Activated effector memory CD4-positive, alpha-beta T cell treated with Interleukin-2 at 50 U/mL for 16 hours (primary cell): ENCODE measurements at regions not wholly inside any gene's neighbourhood (a gene's known extent, or its start where the extent isn't known, plus 50 kb on each side); places are given as distances from the start of the nearest gene placed in this dataset.

Source experiments
- DNase-seq: peaks from one replicate; pipeline ENCODE4 v3.0.0-alpha.2; 2020

DNA sequence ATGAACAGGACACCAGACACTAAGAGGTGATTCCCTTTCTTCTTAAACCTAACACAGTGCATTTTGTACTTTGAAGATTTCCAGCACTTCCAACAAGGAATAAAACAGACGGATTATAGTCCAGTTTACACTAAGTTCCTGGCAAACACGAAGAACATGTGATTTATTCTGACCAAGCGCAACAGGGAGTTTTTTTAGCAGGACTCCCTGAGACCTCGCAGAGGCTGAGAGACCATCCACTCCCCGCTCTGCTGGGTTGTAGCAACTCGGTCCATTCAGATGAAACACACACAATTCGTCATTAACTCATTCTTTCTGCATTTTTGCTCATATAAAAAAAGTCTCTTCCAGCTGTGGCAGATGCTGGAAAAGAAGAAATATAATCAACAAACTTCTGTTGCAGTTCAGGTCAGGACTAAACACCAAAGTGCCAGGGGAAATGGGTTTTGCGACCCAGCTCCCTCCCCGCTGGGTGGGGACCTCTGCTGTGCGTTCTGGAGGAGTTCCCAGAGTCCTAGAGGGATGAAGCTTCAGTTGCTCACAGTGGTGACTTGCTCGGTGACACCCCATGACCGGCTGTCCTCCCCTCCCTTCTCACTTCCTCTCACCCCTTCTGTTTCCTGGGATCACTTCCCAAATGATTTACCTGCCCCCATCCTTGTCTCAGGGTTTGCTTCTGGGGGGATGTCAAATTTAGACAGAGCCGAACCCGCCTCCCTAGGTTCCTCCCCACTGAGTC is 52.5 kb downstream of the KCNF1 start:
- no peak for DNase-seq

DNA sequence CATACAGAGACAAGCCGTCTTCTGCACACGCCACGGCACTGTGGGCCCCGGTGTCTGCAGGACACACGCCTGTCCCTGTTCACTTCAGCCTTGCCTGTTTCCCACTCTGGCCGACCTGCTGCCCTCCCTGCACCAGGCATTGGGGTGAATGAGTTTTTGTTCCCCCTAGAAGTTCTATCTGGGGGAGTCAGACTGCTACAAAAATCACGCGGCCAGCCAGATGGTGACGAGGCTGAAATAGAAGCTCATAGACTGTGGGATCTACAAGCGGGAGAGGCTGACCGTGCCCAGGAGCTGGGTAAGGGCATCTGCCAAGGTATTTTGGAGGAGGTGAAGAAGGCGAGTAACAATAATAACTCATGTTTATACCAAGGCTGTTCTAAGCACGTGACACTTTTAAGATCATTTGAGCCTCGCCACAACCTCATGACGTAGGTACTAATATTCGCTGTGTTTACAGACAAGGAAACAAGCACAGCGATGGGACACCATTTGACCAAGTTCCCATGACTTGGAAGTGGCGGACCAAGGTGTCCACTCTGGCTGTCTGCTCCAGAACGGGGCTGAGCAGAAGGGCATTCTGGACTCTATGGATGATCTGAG is 53.6 kb downstream of the KCNF1 start:
- DNase-seq = no peak

DNA sequence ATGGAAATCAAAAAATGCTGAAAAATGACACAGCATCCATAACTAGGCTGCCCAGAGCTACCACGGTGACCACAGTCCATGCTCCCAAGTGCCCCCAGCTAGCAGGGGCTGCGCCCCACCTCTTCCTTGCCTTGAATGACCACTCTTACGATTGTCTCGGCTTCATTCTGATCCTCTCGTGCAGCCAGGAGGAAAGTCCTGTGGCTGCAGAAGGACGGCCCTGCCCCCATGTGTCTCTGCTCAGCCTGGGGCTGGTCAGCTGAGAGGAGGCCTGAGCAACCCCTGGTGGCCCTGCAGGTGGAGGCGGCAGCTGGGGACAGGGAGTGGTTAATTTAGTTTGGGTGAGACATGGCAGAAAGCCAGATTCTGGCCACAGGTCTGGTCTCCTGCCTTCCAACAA is 54.3 kb downstream of the KCNF1 start:
- DNase-seq = no peak

DNA sequence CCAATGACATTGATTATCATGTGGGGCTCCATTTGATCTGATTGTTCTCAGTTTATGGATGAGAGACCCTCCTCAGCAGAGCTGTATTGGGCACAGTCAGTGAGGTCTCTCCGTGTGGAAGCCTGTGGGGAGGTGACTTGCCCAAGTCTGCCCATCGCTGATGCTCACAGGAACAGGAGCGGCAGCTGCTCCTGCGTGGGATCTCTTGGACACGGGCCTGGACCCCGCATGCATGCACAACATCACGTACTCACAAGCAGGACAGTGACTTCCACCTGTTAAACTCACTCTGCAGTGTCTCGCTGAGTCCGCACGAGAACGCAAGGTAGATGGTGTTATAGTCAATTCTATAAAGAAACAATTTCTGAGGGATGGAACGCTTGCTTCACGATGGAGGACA is 55.0 kb downstream of the KCNF1 start:
- no peak for DNase-seq

DNA sequence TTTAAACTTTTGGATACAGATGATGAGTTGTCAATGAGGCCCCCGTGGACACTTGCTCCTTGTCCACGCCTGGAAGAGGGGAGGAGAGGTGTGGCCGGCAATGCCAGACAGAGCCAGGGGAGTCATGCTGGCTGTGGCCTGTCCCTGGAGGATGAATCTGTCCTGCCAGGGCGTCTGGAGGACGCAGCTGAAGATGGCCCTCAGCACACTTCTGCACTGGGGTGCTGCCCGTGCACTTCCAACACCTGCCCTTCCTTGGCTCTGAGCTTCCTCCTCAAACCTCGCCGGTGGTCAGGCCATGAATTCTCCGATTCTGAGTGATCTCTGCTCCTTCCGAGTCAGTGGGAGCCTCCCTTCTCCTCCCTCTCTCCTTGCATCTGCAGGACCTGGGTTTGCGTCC is 56.4 kb downstream of the KCNF1 start:
- DNase-seq = no peak

DNA sequence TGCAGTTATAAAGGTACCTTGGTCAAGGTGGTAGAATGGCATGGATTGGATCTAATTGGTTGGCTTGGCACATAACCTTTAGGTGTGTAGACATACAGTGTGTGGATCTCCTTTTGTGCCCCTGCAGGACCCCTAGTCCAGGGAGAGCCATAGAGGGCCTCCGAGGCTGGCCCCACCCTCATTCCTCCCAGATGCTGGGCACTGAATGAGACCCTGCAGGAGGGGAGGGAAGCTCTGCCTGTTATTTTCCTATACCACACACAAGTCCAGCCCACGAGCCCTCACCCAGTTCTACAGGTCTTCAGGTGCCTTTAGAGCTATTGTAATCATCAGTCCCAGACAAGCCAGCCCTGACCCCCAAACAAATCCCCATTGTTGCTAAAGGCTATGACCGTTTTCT is 58.9 kb downstream of the KCNF1 start:
- no peak for DNase-seq

DNA sequence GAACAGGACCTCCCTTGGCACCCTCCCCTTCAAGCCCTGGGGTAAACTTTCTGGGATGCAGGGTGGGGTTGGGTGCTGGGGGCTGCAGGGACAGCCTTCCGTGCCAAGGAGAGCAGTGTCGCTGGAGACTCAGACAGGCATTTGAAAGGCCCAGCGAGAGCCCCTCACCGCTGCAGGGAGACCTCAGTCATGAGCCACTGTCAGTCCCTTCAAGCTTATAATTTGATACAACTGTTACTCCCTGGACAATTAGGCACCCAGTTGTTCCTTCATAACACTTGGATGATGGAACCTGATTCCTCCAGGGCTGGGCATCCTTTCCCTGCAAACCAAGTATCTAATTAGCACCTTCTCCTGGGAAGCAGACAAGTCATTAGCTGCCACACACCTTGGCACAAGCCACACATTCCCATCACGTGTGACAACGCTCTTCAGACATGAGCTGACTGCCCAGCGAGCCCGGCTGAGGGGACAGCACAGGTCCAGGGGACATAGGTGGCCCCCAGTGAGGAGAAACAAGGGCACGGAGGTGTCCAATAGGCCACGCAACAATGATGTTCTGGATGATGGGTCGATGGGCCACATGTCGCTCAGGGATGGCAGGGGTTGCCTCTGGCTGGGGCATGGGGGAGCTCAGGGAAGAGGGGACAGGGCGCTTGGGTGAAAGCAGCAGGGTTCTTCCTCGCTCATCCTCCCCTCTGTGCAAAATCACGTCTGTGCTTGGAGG is 59.6 kb downstream of the KCNF1 start:
- DNase-seq = no peak

DNA sequence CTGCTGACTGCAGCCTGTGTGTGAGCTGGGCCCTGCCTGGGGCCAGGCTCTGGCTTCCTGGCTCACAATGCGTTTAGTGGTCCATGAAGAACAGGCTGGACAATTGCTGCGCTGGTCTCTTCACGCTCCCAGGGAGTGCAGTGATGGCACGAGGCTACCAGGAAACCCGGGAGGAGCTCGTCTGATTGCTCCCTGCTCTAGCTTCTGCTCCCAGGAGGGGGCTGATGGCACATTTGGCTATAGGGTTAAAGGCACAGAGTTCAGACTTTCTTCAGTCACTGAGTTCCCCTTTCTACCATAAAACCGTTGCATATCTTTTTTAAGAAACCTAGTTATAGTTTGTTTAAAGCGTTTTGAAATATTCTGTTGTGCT is 60.1 kb downstream of the KCNF1 start:
- no peak for DNase-seq

DNA sequence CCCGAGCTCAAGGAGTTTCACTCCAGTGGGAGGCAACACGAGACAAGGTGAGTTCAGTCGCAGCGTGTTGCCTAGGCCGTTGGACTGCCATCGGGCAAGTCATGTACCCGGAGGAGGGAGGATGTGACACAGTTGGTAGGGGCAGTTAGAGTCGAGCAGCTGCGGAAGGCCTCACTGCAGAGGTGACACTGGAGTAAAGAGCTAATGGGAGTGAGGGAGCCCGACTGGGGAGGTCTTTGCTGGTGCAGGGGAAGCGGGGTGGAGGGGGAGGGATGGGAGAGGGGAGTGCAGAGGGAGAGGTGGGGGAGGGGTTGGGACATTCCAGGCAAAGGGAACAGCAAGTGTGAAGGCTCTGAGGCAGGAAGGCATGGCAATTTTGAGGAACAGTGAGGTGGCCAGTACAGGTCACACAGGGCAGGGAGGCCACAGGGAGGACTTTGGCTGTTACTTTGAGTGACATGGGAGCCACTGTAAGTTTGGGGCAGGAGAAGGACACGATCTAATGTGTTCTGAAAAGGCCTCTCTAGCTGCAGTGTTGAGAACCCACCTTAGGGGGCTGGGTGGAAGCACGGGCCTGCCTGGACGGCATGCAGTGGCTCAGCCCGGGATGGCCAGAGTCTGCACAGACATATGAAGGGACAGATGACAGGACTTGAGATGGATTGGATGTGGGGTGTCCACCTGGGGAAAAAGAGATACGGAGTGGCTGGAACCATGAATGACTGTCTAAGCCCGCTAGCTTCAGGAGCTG is 61.1 kb downstream of the KCNF1 start:
- no peak for DNase-seq

DNA sequence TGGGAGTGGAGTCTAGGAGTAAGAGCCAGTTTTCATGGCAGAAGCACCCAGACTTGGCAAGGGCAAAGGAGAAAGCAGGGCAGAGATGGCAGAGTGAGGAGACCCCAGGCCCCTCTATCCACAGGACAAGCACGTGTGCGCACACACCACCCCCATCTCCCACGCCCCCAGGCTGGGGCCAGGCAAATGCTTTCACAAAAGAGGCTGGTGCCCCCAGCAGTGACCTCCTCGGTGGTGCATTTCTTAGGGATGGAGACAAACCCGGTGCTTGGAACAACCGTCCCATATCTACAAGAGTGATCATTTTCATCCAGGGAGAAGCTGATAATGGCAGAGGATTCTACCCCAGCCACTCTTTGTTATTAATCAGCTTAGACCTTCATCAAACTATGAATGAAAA is 62.0 kb downstream of the KCNF1 start:
- DNase-seq = no peak

DNA sequence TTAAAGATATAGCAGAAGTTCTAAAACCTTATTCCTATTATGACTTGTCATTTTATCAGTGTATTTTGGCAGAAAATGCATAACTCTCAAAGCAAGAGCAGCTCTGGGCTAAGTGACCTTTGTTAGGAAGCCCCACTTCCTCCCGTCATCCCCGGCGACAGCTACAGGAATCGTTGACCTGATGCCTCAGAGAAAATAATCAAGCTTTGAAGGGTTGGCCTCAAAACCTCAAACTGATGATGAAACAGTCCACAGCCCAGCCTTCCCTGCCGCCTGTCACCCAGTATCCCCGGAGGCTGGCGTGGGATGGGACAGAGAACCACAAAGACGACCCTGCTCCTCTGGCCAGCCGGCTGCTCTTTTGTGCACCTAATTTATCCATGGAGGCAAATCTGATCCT is 65.3 kb downstream of the KCNF1 start:
- no peak for DNase-seq

DNA sequence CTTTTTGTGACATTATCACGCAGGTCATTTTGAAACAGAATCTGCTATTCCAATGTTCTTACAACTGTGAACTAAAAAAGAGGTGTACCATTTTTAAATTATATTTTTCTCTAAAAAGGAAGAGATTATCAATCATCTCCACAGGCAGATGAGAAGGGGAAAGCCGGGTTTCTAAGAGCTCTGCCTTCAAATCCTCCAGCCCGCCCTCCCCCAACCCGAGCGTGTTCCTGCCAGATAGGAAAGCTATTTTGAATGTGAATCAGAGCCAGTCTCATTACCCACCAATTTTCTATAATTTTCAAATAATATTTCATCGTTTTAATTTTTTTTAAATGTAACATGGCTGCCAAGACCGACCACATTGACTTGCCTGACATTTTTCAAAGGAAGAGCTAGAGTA is 65.9 kb downstream of the KCNF1 start:
- DNase-seq = no peak

DNA sequence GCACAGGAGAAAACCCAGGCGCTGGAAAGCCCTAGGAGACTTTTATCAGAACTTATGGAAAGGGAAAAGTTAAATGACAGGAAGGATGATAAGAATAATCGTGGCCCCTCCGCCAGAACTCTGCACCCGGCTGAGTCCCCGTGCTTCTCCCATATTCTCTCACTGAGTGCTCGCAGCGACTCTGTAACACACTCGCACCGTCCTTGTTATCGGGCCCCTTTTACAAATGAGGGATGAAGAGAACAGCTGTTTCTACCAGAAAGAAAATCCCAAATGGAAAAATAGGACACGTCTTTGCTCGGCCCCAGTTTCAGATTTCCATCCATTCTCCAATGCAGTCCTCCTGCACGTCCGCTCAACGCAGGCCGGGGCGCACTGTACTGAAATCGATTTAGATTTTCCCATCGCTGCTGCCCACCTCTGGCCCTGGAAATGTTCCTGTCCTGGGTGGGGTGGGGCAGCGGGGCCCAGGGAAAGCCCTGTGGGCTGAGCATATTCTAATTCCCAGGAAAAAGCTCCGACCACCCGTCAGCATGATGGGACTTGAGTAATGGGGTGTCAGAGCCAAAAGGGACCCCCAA is 66.4 kb downstream of the KCNF1 start:
- DNase-seq = no peak

DNA sequence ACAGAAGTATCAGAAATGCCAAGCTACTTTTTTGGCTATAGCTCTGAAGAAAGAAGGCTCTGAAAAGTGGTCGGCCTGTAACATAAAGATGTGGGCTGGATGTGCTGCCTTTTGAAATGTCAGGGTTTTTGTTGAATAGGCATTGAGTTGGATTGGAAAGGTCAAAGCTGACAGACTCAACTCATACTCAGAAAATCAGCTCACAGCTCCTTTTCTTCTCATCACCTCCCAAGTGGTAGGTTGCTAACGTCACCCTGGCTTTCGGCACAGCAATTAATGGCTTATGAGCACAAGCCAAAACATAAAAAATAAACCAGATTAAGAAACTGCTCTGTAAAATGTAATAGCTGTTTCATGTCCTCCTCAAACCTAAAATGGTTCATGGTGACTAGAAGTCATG is 68.3 kb downstream of the KCNF1 start:
- DNase-seq = no peak

DNA sequence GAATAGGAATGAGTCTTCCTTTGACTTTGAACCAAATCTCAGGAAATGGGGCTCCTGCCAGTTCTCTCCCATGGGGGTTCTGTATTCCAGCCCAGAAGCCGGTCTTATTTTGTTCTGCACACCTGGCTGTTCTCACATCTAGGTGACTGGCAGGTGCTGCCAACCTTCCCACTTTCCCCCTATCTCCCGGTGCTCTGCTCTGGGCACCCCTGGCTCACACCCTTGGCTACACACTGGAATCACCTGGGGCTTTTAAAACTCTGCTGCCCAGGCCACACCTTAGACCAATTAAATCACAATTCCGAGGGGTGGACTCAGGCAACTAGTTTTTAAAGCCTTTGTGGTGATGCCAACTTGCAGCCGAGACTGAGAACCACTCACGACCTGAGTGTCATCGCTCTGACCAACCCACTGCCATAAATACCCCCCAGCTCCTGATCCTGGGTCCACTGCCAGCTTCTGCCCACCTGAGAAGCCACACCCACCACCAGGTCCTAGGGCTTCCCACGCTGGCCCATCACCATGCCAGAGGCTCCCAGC is 69.2 kb downstream of the KCNF1 start:
- DNase-seq = no peak

DNA sequence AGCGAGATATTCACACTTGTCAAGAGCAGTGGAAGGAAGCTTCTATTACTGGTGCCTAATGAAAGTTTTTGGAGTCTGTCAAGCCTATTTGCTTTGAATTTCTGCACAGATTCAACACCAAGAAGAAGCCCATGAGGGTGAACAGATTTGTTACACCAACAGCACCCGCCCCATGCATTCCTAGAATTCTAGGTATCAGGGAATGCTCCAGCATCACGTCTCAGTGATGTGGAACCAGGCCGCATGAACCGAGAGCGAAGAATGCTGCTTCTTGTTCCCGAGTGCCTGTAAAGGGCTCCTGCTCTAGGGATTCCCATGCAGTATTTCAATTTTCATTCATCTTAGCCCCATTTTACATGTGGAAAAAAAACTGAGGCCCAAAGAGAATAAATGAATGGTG is 69.7 kb downstream of the KCNF1 start:
- DNase-seq = no peak

DNA sequence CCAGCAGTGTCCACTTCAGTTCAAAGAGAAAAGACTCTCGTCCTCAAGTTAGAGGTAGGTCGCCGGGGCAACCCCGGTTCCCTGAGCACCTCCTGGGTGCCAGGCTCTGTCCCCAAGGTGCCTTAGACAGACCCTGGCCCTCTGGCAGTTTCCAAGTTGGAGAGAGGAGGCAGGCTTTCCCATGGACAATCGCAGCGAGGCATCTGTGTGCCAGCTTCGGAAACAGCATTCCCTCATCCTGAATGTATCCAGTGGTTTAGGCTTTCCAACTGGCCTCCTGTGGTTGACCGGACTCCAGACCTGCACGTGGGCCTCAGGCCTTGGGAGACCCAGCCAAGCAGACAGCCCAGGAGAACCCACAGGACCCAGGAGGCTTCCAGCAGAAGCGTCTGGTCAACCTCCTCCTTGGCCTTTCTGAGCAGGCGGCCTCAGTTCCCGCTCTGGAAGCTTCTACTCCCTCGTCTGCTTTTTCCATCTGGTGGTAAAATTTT is 70.3 kb downstream of the KCNF1 start:
- no peak for DNase-seq

DNA sequence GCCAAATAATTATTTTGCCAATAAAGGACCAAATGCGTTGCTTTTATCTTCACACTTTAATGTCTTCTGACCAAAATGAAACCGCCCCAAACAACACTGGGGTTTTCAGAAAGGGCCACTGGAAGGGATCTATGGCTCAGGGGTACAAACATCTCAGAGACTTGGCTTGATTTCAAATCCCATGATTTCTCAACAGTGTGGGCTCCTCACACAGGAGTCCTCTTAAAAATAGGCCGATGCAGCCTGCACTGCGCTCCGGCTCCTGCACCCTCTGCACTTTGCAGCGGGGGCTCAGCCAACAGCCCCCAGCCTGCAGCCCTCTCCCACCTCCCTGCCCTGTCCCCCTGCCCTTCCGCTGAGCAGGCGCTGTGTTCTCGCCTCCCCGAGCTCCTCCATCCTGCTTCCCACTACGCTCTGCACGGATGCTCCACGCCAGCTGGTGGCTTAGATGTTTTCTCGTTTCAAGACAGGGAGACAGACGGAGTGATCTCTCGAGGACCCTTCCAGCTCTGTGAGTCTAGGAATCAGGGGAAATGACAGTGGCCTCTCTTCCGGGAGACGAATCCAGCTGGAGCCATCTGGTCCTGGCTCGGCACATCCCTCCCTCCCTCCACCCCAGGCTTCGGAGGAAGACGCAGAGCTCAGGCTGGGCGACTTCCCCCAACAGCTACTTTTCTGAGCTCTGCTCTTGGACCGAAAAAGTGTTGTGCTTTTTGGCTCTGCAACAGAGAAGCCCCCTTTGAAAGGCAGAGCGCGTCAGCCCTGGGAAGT is 71.4 kb downstream of the KCNF1 start:
- DNase-seq = no peak

DNA sequence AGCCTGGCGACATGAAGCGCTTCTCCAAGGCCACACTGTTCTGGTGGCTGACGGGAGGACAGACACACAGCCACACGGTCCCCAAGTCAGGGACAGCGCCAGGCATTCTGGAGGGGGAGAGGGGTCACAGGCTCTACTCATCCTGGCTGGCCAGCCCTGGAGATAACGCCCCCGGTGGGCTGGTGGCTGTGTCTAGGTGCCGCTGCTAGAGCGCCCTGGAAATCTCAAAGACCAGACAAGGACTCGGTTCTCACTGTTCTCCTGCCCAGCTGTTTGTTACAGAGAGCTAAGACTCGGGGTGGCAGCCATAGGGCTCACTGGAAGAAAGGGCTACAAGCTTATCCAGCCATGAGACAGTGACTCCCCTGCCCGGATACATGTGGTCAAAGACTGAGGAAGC is 72.0 kb downstream of the KCNF1 start:
- no peak for DNase-seq

DNA sequence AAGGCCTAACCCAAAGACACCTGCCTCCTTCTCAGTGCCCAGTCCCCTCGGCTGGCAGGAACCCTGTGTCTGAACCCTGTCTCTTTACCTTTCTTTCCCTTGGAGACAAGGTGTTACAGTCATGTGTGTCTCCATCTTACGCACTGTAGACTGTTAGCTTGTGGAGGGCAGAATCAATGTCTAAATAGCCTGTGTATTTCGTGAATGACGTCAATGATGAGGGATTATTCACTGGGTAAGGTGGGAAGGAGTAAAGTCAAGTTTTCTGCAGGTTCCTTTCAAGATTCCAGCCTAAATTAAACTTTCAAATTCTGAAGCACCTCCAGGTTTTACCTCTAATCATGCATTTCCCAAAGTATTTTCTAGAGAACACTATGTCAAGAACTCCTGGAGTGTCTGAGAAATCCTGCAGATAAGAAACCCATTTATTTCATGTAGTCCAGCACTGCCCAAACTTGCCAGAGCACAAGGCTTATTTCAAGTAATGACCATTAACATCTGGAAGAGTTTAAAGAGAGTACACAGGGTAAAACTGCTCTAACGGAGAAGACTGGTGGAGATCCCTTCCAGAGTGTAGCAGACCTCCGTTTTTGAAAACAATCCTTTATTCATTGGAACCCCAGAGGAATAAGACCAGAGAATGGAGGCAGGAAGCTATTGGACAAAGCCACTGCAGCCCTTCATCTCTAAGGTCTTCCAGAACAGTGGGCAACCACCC is 72.8 kb downstream of the KCNF1 start:
- no peak for DNase-seq

DNA sequence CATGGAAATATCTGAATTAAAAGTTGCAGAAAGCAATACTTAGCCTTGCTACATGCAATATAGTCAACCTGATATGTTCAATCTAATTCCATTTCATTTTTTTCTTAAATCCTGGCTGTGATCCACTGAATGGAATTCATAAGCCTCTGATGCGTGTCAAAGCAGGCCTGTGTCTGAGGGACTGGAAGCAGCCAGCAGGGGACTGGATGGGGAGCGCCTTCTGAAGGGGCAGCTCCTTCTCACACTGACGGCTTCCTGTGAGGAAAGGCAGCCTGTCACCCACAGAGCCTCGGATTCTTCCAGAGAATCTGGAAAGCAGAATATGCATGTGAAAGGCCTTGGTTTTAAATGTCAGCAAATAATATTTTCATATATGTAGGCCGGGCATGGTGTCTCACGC is 73.5 kb downstream of the KCNF1 start:
- DNase-seq = no peak
